Stimulated activated CD8-positive, alpha-beta memory T cell treated with anti-CD3 and anti-CD28 coated beads, Interleukin-4, amount 100 ng/mL, for 24 hours (primary cell): ENCODE measurements at regions not wholly inside any gene's neighbourhood (a gene's known extent, or its start where the extent isn't known, plus 50 kb on each side); places are given as distances from the start of the nearest gene placed in this dataset.

Experiments used
- DNase-seq: peaks from one replicate; pipeline ENCODE4 v3.0.0-alpha.2; 2020; ENCODE audit warnings: low read depth

GRCh38 chr21:35426469-35426868 lies 377.4 kb upstream of the RUNX1 start:
- no peak for DNase-seq

GRCh38 chr21:35424122-35424521 lies 375.0 kb upstream of the RUNX1 start:
- DNase-seq = no peak

GRCh38 chr21:35423709-35424108 lies 374.6 kb upstream of the RUNX1 start:
- no peak for DNase-seq

- DNase-seq = no peak
Observed at GRCh38 chr21:35422011-35422410, 372.9 kb upstream of the RUNX1 start.

GRCh38 chr21:35421221-35421620 lies 372.1 kb upstream of the RUNX1 start:
- DNase-seq = no peak

- DNase-seq = no peak
Observed at GRCh38 chr21:35420656-35421055, 371.6 kb upstream of the RUNX1 start.

GRCh38 chr21:35417762-35418161 lies 368.7 kb upstream of the RUNX1 start:
- DNase-seq = no peak

GRCh38 chr21:35416866-35417489 lies 367.9 kb upstream of the RUNX1 start:
- no peak for DNase-seq

GRCh38 chr21:35414507-35415139 lies 365.5 kb upstream of the RUNX1 start:
- DNase-seq = no peak

- DNase-seq = no peak
Observed at GRCh38 chr21:35414056-35414455, 365.0 kb upstream of the RUNX1 start.

GRCh38 chr21:35412231-35412630 lies 363.1 kb upstream of the RUNX1 start:
- DNase-seq = no peak

GRCh38 chr21:35411434-35411833 lies 362.3 kb upstream of the RUNX1 start:
- no peak for DNase-seq

GRCh38 chr21:35410656-35411055 lies 361.6 kb upstream of the RUNX1 start:
- no peak for DNase-seq

GRCh38 chr21:35410123-35410522 lies 361.0 kb upstream of the RUNX1 start:
- DNase-seq = no peak

- no peak for DNase-seq
Observed at GRCh38 chr21:35408401-35408800, 359.3 kb upstream of the RUNX1 start.

GRCh38 chr21:35406635-35407034 lies 357.5 kb upstream of the RUNX1 start:
- no peak for DNase-seq

- no peak for DNase-seq
Observed at GRCh38 chr21:35405981-35406380, 356.9 kb upstream of the RUNX1 start.

- DNase-seq = no peak
Observed at GRCh38 chr21:35404247-35404646, 355.1 kb upstream of the RUNX1 start.

GRCh38 chr21:35402061-35402460 lies 353.0 kb upstream of the RUNX1 start:
- no peak for DNase-seq

- no peak for DNase-seq
Observed at GRCh38 chr21:35401476-35401875, 352.4 kb upstream of the RUNX1 start.

GRCh38 chr21:35400233-35400939 lies 351.3 kb upstream of the RUNX1 start:
- no peak for DNase-seq

GRCh38 chr21:35399706-35400105 lies 350.6 kb upstream of the RUNX1 start:
- no peak for DNase-seq

- DNase-seq = no peak
Observed at GRCh38 chr21:35399002-35399530, 350.0 kb upstream of the RUNX1 start.
